ENCODE measurements at regions not wholly inside any gene's neighbourhood (a gene's known extent, or its start where the extent isn't known, plus 50 kb on each side); places are given as distances from the start of the nearest gene placed in this dataset.

- TF ChIP-seq POLR2AphosphoS5 (IDR thresholded peaks at IDR 0.05): no peak
- TF ChIP-seq POLR2A (IDR thresholded peaks at IDR 0.05): no peak
These were observed 101.6 kb upstream of the JADE1 start for GRCh38 chr4:128707864-128708263.

All from suprapubic skin (tissue), 4 donors.